ENCODE measurements at regions not wholly inside any gene's neighbourhood (a gene's known extent, or its start where the extent isn't known, plus 50 kb on each side); places are given as distances from the start of the nearest gene placed in this dataset.

GRCh38 chr18:7172611-7173010 lies 55.0 kb upstream of the LAMA1 start:
- Histone ChIP-seq H3K4me3 (no peak overlapping the region), H3K27ac (no peak overlapping the region), H3K36me3 (no peaks in the 10 kb centered on the region), H3K4me1 (ENCODE audit: insufficient read depth) (no peaks in the 10 kb centered on the region), H3K27me3 (no peaks in the 10 kb centered on the region), H3K9me3 (no peaks in the 10 kb centered on the region)
- intact Hi-C loops (cut with DNase I): loop anchor here in 3 of 4 donors (5.0 to 10.0 kb wide), 4 partner anchors 135 to 250 kb away; no protein-coding TSS in a partner anchor
- TF ChIP-seq POLR2A (IDR thresholded peaks at IDR 0.05) (no peak), CTCF (IDR thresholded peaks at IDR 0.05) (no peak), EP300 (IDR thresholded peaks at IDR 0.05) (no peak)
- no peak for DNase-seq
- WGBS, 3 donors: 76 to 86% (median 77%) methylated on average over 10 of the region's 10 CpGs

GRCh38 chr18:7170292-7170691 lies 52.7 kb upstream of the LAMA1 start:
- TF ChIP-seq CTCF (IDR thresholded peaks at IDR 0.05) (no peak), EP300 (IDR thresholded peaks at IDR 0.05) (no peak), POLR2A (IDR thresholded peaks at IDR 0.05) (no peak)
- Histone ChIP-seq H3K27me3 (no peaks in the 10 kb centered on the region), H3K36me3 (no peaks in the 10 kb centered on the region), H3K27ac (no peak overlapping the region), H3K4me3 (no peak overlapping the region), H3K4me1 (ENCODE audit: insufficient read depth) (no peaks in the 10 kb centered on the region), H3K9me3 (no peaks in the 10 kb centered on the region)
- intact Hi-C loops (cut with DNase I): loop anchor here in 3 of 4 donors (5.0 to 10.0 kb wide), 4 partner anchors 133 to 248 kb away; no protein-coding TSS in a partner anchor
- DNase-seq: no peak
- WGBS, 3 donors: 33 to 75% (median 71%) methylated on average over 8 of the region's 8 CpGs

- Histone ChIP-seq H3K27ac (no peak overlapping the region), H3K9me3 (no peaks in the 10 kb centered on the region), H3K27me3 (no peaks in the 10 kb centered on the region), H3K4me1 (ENCODE audit: insufficient read depth) (no peaks in the 10 kb centered on the region), H3K36me3 (no peaks in the 10 kb centered on the region), H3K4me3 (no peak overlapping the region)
- 87 to 89% (median 88%) methylated on average over 11 of the region's 11 CpGs for WGBS, 3 donors
- intact Hi-C loops (cut with DNase I): no loop called here
- DNase-seq: no peak
- TF ChIP-seq CTCF (IDR thresholded peaks at IDR 0.05): no peak
- no peak for TF ChIP-seq EP300 (IDR thresholded peaks at IDR 0.05)
- TF ChIP-seq POLR2A (IDR thresholded peaks at IDR 0.05): no peak
Observed at GRCh38 chr18:7169601-7170000, 52.0 kb upstream of the LAMA1 start.

GRCh38 chr18:7168408-7168807 lies 50.8 kb upstream of the LAMA1 start:
- no peaks in the 10 kb centered on the region for H3K36me3 ChIP-seq
- intact Hi-C loops (cut with DNase I): no loop called here
- H3K4me1 ChIP-seq (ENCODE audit: insufficient read depth): no peaks in the 10 kb centered on the region
- no peaks in the 10 kb centered on the region for H3K27me3 ChIP-seq
- DNase-seq: no peak
- no peaks in the 10 kb centered on the region for H3K9me3 ChIP-seq
- 93 to 95% (median 94%) methylated on average over 7 of the region's 7 CpGs for WGBS, 3 donors
- no peak overlapping the region for H3K4me3 ChIP-seq
- H3K27ac ChIP-seq: no peak overlapping the region
- TF ChIP-seq CTCF (IDR thresholded peaks at IDR 0.05) (no peak), POLR2A (IDR thresholded peaks at IDR 0.05) (no peak), EP300 (IDR thresholded peaks at IDR 0.05) (no peak)
